ENCODE measurements at regions not wholly inside any gene's neighbourhood (a gene's known extent, or its start where the extent isn't known, plus 50 kb on each side); places are given as distances from the start of the nearest gene placed in this dataset.

GRCh38 chr3:56966104-56966503 lies 94.4 kb upstream of the SPATA12 start:
- Histone ChIP-seq H3K4me2 (no peak overlapping the region), H3K36me3 (ENCODE audit: low read depth) (no peaks in the 10 kb centered on the region), H3K9me3 (ENCODE audit: insufficient read depth, low read depth) (no peaks in the 10 kb centered on the region), H3K9me2 (ENCODE audit: insufficient read depth) (no peaks in the 10 kb centered on the region), H3K79me2 (ENCODE audit: low read depth) (no peaks in the 10 kb centered on the region), H3K4me1 (replicated peaks; ENCODE audit: insufficient read depth) (no peaks in the 10 kb centered on the region), H3K27me3 (ENCODE audit: insufficient read depth, low read depth) (no peaks in the 10 kb centered on the region), H3F3A (ENCODE audit: insufficient read depth, low read depth) (no peaks in the 10 kb centered on the region; the same call in 1 of the 2 replicates), H3K4me3 (no peak overlapping the region), H2AFZ (no peak overlapping the region), H3K27ac (no peak overlapping the region), H4K20me1 (ENCODE audit: insufficient read depth) (no peaks in the 10 kb centered on the region; the same call in 1 of the 2 replicates)
- BruUV-seq (replicated peaks), result no TSS peak
- POLR2A ChIA-PET (ENCODE audit: unreplicated experiment), result no interaction called here
- DNase-seq, result no peak
- CTCF ChIA-PET, result no interaction called here
- TF ChIP-seq CTCF (conservative IDR thresholded peaks at IDR 0.05) (no peak), EZH2 (IDR thresholded peaks at IDR 0.05; ENCODE audit: low read depth) (no peak)
- intact Hi-C loops (cut with micrococcal nuclease; ENCODE audit: unreplicated experiment), result no loop called here

GRCh38 chr3:56962922-56963321 lies 97.5 kb upstream of the SPATA12 start:
- H3K4me3 ChIP-seq, result no peak overlapping the region
- no peaks in the 10 kb centered on the region; the same call in 1 of the 2 replicates for H4K20me1 ChIP-seq (ENCODE audit: insufficient read depth)
- H3K27ac ChIP-seq, result no peak overlapping the region
- POLR2A ChIA-PET (ENCODE audit: unreplicated experiment), result no interaction called here
- H3K36me3 ChIP-seq (ENCODE audit: low read depth), result no peaks in the 10 kb centered on the region
- H3K9me3 ChIP-seq (ENCODE audit: insufficient read depth, low read depth), result no peaks in the 10 kb centered on the region
- CTCF ChIA-PET, result no interaction called here
- no peaks in the 10 kb centered on the region for H3K27me3 ChIP-seq (ENCODE audit: insufficient read depth, low read depth)
- TF ChIP-seq CTCF (conservative IDR thresholded peaks at IDR 0.05) (no peak), EZH2 (IDR thresholded peaks at IDR 0.05; ENCODE audit: low read depth) (no peak)
- no peak overlapping the region for H3K4me2 ChIP-seq
- no peaks in the 10 kb centered on the region for H3F3A ChIP-seq (ENCODE audit: insufficient read depth, low read depth)
- intact Hi-C loops (cut with micrococcal nuclease; ENCODE audit: unreplicated experiment), result no loop called here
- BruUV-seq (replicated peaks), result no TSS peak
- H3K79me2 ChIP-seq (ENCODE audit: low read depth), result no peaks in the 10 kb centered on the region
- H2AFZ ChIP-seq, result no peak overlapping the region
- no peak for DNase-seq
- H3K4me1 ChIP-seq (replicated peaks; ENCODE audit: insufficient read depth), result no peaks in the 10 kb centered on the region
- H3K9me2 ChIP-seq (ENCODE audit: insufficient read depth), result no peaks in the 10 kb centered on the region

- H3K79me2 ChIP-seq (ENCODE audit: low read depth), result no peaks in the 10 kb centered on the region
- no peaks in the 10 kb centered on the region for H3K4me1 ChIP-seq (replicated peaks; ENCODE audit: insufficient read depth)
- POLR2A ChIA-PET (ENCODE audit: unreplicated experiment), result no interaction called here
- CTCF ChIA-PET, result no interaction called here
- no peaks in the 10 kb centered on the region for H3K27me3 ChIP-seq (ENCODE audit: insufficient read depth, low read depth)
- H4K20me1 ChIP-seq (ENCODE audit: insufficient read depth), result no peaks in the 10 kb centered on the region; the same call in 1 of the 2 replicates
- no peak overlapping the region for H3K4me2 ChIP-seq
- no peaks in the 10 kb centered on the region for H3K9me2 ChIP-seq (ENCODE audit: insufficient read depth)
- no peak overlapping the region for H3K27ac ChIP-seq
- DNase-seq, result no peak
- TF ChIP-seq EZH2 (IDR thresholded peaks at IDR 0.05; ENCODE audit: low read depth) (no peak), CTCF (conservative IDR thresholded peaks at IDR 0.05) (no peak)
- no peaks in the 10 kb centered on the region for H3K9me3 ChIP-seq (ENCODE audit: insufficient read depth, low read depth)
- H3K4me3 ChIP-seq, result no peak overlapping the region
- no TSS peak for BruUV-seq (replicated peaks)
- intact Hi-C loops (cut with micrococcal nuclease; ENCODE audit: unreplicated experiment), result no loop called here
- no peaks in the 10 kb centered on the region for H3K36me3 ChIP-seq (ENCODE audit: low read depth)
- no peaks in the 10 kb centered on the region for H3F3A ChIP-seq (ENCODE audit: insufficient read depth, low read depth)
- no peak overlapping the region for H2AFZ ChIP-seq
Measured at GRCh38 chr3:56962206-56962605, 98.3 kb upstream of the SPATA12 start.
